Endothelial cell of umbilical vein (primary cell): ENCODE measurements at regions not wholly inside any gene's neighbourhood (a gene's known extent, or its start where the extent isn't known, plus 50 kb on each side); places are given as distances from the start of the nearest gene placed in this dataset.

Experiments used
- BruUV-seq: library from RNA; stranded (reverse); fragments of 400-500 nt; replicated peaks from 2 replicates; lab custom pipeline; 2021; lab: Mats Ljungman, UMichigan
- CTCF ChIA-PET: fragments of 300-600, 350-600 bp; sonication (Branson Sonifier 250); formaldehyde crosslinking; loops from one replicate; lab custom pipeline; 2021; ENCODE audit warnings: antibody characterized with exemption, inconsistent platforms; lab: Charles Lee
- POLR2A ChIA-PET: fragments of 300-600, 350-600 bp; sonication (Branson Sonifier 250); formaldehyde crosslinking; loops from one replicate; lab custom pipeline; 2021; ENCODE audit warnings: antibody characterized with exemption, inconsistent platforms; lab: Charles Lee
- DNase-seq: peaks from one replicate; pipeline ENCODE4 v3.0.0-alpha.2; 2011; ENCODE audit warnings: low read depth, low spot score
- FAIRE-seq: peaks from 2 replicates; lab custom pipeline; 2011; peaks lifted over from hg19 to GRCh38; lab: Jason Lieb, UNC
- H2AFZ ChIP-seq: 2 replicates; pipeline ENCODE4 v1.6.0; 2012; ENCODE audit warnings: low read depth, low read length, control low read depth, inconsistent platforms
- H3K27ac ChIP-seq: 2 replicates; pipeline ENCODE4 v1.5.1; 2011; ENCODE audit warnings: low read depth, mild to moderate bottlenecking, control low read depth, low read length, moderate library complexity; ENCODE audit not compliant: insufficient read depth
- H3K27me3 ChIP-seq, 2 experiments: 2 replicates each; pipeline versions ENCODE4 v1.6.0 to v1.6.1; 2011; ENCODE audit warnings: low read length in 2 of 2, mixed read lengths in 1 of 2; ENCODE audit not compliant: control insufficient read depth in 2 of 2, insufficient read depth in 2 of 2
- H3K36me3 ChIP-seq, 2 experiments: 2 replicates in 1 of 2; 3 replicates in 1 of 2; pipeline ENCODE4 v1.5.1; 2011; ENCODE audit warnings: low read length in 2 of 2, mild to moderate bottlenecking in 1 of 2, moderate library complexity in 1 of 2; ENCODE audit not compliant: control insufficient read depth in 2 of 2, insufficient read depth in 2 of 2; ENCODE audit errors: extremely low read depth in 1 of 2
- H3K4me1 ChIP-seq: 3 replicates; pipeline ENCODE4 v1.5.1; 2011; ENCODE audit warnings: mild to moderate bottlenecking, low read length; ENCODE audit not compliant: control insufficient read depth, insufficient read depth; ENCODE audit errors: extremely low read depth
- H3K4me2 ChIP-seq: 2 replicates; pipeline ENCODE4 v1.6.1; 2011; ENCODE audit warnings: low read length, control low read depth, mixed read lengths; ENCODE audit not compliant: insufficient read depth
- H3K4me3 ChIP-seq, 3 experiments: fragments of 200-600 bp in 1 of 3; sonication (generic), shearing (Covaris generic) in 1 of 3; replicated peaks in 1 of 3; 2 replicates each; pipeline ENCODE4 v1.5.1; 2011 to 2016; ENCODE audit warnings: control low read depth in 3 of 3, low read length in 3 of 3, mild to moderate bottlenecking in 2 of 3, inconsistent platforms in 1 of 3, low read depth in 1 of 3, moderate library complexity in 1 of 3; ENCODE audit not compliant: insufficient read depth in 1 of 3
- H3K79me2 ChIP-seq: 2 replicates; pipeline ENCODE4 v1.6.0; 2012; ENCODE audit warnings: low read length, inconsistent platforms; ENCODE audit not compliant: control insufficient read depth, insufficient read depth
- H3K9ac ChIP-seq: replicated peaks from 2 replicates; pipeline ENCODE3; 2011; ENCODE audit warnings: low read length, control low read depth; ENCODE audit not compliant: insufficient read depth; ENCODE audit errors: extremely low read depth
- H3K9me1 ChIP-seq: replicated peaks from 3 replicates; pipeline ENCODE4 v1.6.0; 2011; ENCODE audit warnings: mild to moderate bottlenecking, low read length; ENCODE audit not compliant: control insufficient read depth, insufficient read depth; ENCODE audit errors: extremely low read depth
- H3K9me3 ChIP-seq: replicated peaks from 2 replicates; pipeline ENCODE4 v1.5.1; 2012; ENCODE audit warnings: low read length, inconsistent platforms; ENCODE audit not compliant: control insufficient read depth, insufficient read depth
- H4K20me1 ChIP-seq: replicated peaks from 2 replicates; pipeline ENCODE3; 2011; ENCODE audit warnings: mild to moderate bottlenecking, low read length; ENCODE audit not compliant: control insufficient read depth, insufficient read depth; ENCODE audit errors: extremely low read depth
- CTCF ChIP-seq, 2 donors: IDR thresholded peaks; 1 replicate in 1 of 2; 2 replicates in 1 of 2; pipeline ENCODE4 v1.5.1; 2011; ENCODE audit warnings: low read length in 2 of 2, mild to moderate bottlenecking in 2 of 2, moderate library complexity in 2 of 2, control low read depth in 1 of 2, inconsistent platforms in 1 of 2, low read depth in 1 of 2; ENCODE audit not compliant: insufficient read depth in 1 of 2; ENCODE audit errors: extremely low read depth in 1 of 2
- EZH2 ChIP-seq: IDR thresholded peaks from 2 replicates; pipeline ENCODE4 v1.6.1; 2012; ENCODE audit warnings: borderline replicate concordance, low read depth, mild to moderate bottlenecking, moderate library complexity, low read length, inconsistent platforms; ENCODE audit not compliant: severe bottlenecking
- FOS ChIP-seq: IDR thresholded peaks from 2 replicates; pipeline ENCODE4 v1.6.1; 2011; ENCODE audit warnings: mild to moderate bottlenecking, low read length, moderate library complexity, borderline replicate concordance; ENCODE audit not compliant: insufficient read depth
- GATA2 ChIP-seq: IDR thresholded peaks from 2 replicates; pipeline ENCODE4 v1.7.0; 2011; ENCODE audit warnings: low read depth, mild to moderate bottlenecking, moderate library complexity, mixed read lengths, low read length; ENCODE audit not compliant: insufficient read length, insufficient read depth
- JUN ChIP-seq: IDR thresholded peaks from 2 replicates; pipeline ENCODE4 v1.6.1; 2011; ENCODE audit warnings: borderline replicate concordance, low read depth; ENCODE audit not compliant: insufficient read length, insufficient read depth
- MAX ChIP-seq: IDR thresholded peaks from 2 replicates; pipeline ENCODE4 v1.6.1; 2011; ENCODE audit not compliant: insufficient read depth, insufficient read length
- MYC ChIP-seq: IDR thresholded peaks from one replicate; pipeline ENCODE4 v1.6.1; 2011; ENCODE audit warnings: mild to moderate bottlenecking, low read depth, low read length
- POLR2A ChIP-seq: IDR thresholded peaks from 2 replicates; pipeline ENCODE4 v1.6.1; 2012; ENCODE audit warnings: low read depth, mild to moderate bottlenecking, control low read depth, low read length
- POLR2AphosphoS5 ChIP-seq: IDR thresholded peaks from 2 replicates; pipeline ENCODE4 v1.6.1; 2012; ENCODE audit warnings: low read depth, mild to moderate bottlenecking, control low read depth, low read length, moderate library complexity; ENCODE audit not compliant: insufficient read depth
- dilution Hi-C: fragments of 300-500 bp; cut with MboI; formaldehyde crosslinking; loops from one replicate; pipeline ENCODE4 v1.15.0; 2019; ENCODE audit warnings: low sequenced_read_pairs; ENCODE audit not compliant: extremely low pct_ligation_motif_present
- intact Hi-C: fragments of 100-400 bp; cut with micrococcal nuclease; formaldehyde crosslinking; loops from one replicate; pipeline ENCODE4 v1.10.0; 2022

GRCh38 chr13:80134346-80134745 is 206.6 kb downstream of the SPRY2 start:
- BruUV-seq, result no TSS peak
- Histone ChIP-seq H3K27ac (no peak overlapping the region), H3K4me2 (no peak overlapping the region), H3K4me3 (no peak overlapping the region), H2AFZ (no peak overlapping the region), H3K9ac (no peak overlapping the region), H3K9me1 (no peaks in the 10 kb centered on the region), H3K36me3 (no peaks in the 10 kb centered on the region), H3K4me1 (peaks cover 23% of the 10 kb centered on the region), H3K27me3 (no peaks in the 10 kb centered on the region), H3K9me3 (no peaks in the 10 kb centered on the region), H4K20me1 (no peaks in the 10 kb centered on the region), H3K79me2 (no peaks in the 10 kb centered on the region)
- ChIA-PET POLR2A (no interaction called here), CTCF (no interaction called here)
- no peak for TF ChIP-seq JUN
- no peak for TF ChIP-seq MYC
- no peak for TF ChIP-seq CTCF (IDR thresholded peaks at IDR 0.05; ENCODE audit: extremely low read depth in 1 of 2, insufficient read depth in 1 of 2, low read depth in 1 of 2, low read length in 2 of 2)
- TF ChIP-seq FOS, result no peak
- no peak for TF ChIP-seq POLR2AphosphoS5
- no peak for TF ChIP-seq EZH2
- no peak for TF ChIP-seq POLR2A
- TF ChIP-seq MAX, result no peak
- TF ChIP-seq GATA2, result no peak
- dilution Hi-C loops, result no loop called here
- intact Hi-C loops, result loop anchor here (5.0 to 10.0 kb wide), 3 partner anchors 92 to 460 kb away; no protein-coding TSS in a partner anchor
- FAIRE-seq, result no peak
- no peak for DNase-seq
